ENCODE measurements at regions not wholly inside any gene's neighbourhood (a gene's known extent, or its start where the extent isn't known, plus 50 kb on each side); places are given as distances from the start of the nearest gene placed in this dataset.
"Not testable (repeated sequence)": the region's sequence is repeated elsewhere in the genome, so short reads cannot be mapped to it uniquely, and the experiment has no call there.

GRCh38 chr5:124905256-124906130 lies 159.1 kb upstream of the ZNF608 start:
- no peak for DNase-seq

GRCh38 chr5:124906339-124907097 lies 160.1 kb upstream of the ZNF608 start:
- DNase-seq, result peak; percentile 80

- DNase-seq, result no peak
These were observed 160.7 kb upstream of the ZNF608 start for GRCh38 chr5:124907098-124907644.

GRCh38 chr5:124908581-124909451 lies 162.4 kb upstream of the ZNF608 start:
- DNase-seq, result no peak

- DNase-seq, result no peak
These were observed 163.3 kb upstream of the ZNF608 start for GRCh38 chr5:124909734-124910133.

- DNase-seq, result no peak
These were observed 164.0 kb upstream of the ZNF608 start for GRCh38 chr5:124910354-124911016.

GRCh38 chr5:124912638-124913328 lies 166.3 kb upstream of the ZNF608 start:
- DNase-seq, result no peak

- DNase-seq, result no peak
These were observed 166.9 kb upstream of the ZNF608 start for GRCh38 chr5:124913329-124913653.

GRCh38 chr5:124916313-124916712 lies 169.9 kb upstream of the ZNF608 start:
- not testable (repeated sequence) for DNase-seq

GRCh38 chr5:124918618-124919017 lies 172.2 kb upstream of the ZNF608 start:
- no peak for DNase-seq

GRCh38 chr5:124919076-124919475 lies 172.6 kb upstream of the ZNF608 start:
- no peak for DNase-seq

- DNase-seq, result no peak
These were observed 173.5 kb upstream of the ZNF608 start for GRCh38 chr5:124919747-124920525.

GRCh38 chr5:124920909-124921666 lies 174.6 kb upstream of the ZNF608 start:
- DNase-seq, result no peak

GRCh38 chr5:124921694-124922093 lies 175.3 kb upstream of the ZNF608 start:
- DNase-seq, result no peak

GRCh38 chr5:124922255-124922975 lies 176.0 kb upstream of the ZNF608 start:
- DNase-seq, result no peak

- DNase-seq, result no peak
These were observed 176.7 kb upstream of the ZNF608 start for GRCh38 chr5:124923131-124923530.

GRCh38 chr5:124924729-124925128 lies 178.3 kb upstream of the ZNF608 start:
- no peak for DNase-seq

- DNase-seq, result no peak
These were observed 181.3 kb upstream of the ZNF608 start for GRCh38 chr5:124927735-124928134.

- DNase-seq, result no peak
These were observed 182.6 kb upstream of the ZNF608 start for GRCh38 chr5:124929000-124929399.
